GM23338 (cell line): ENCODE measurements at regions not wholly inside any gene's neighbourhood (a gene's known extent, or its start where the extent isn't known, plus 50 kb on each side); places are given as distances from the start of the nearest gene placed in this dataset.

ENCODE experiments used
- ATAC-seq: fragments of 200-7000 bp; cut with Tn5 transposase; 3 replicates; pipeline ENCODE4 v1.9.1; 2020
- DNase-seq: peaks from one replicate; pipeline ENCODE4 v3.0.0-alpha.2; 2015; ENCODE audit warnings: low spot score
- H2AFZ ChIP-seq: fragments of 200-600 bp; sonication (generic); 2 replicates; pipeline ENCODE4 v1.8.0; 2016; ENCODE audit warnings: antibody characterized with exemption, mild to moderate bottlenecking, moderate library complexity
- H3F3A ChIP-seq: fragments of 200-600 bp; sonication (generic); replicated peaks from 2 replicates; pipeline ENCODE4 v1.8.0; 2017; ENCODE audit warnings: antibody characterized with exemption, mixed run types, low read depth
- H3K27ac ChIP-seq: fragments of 200-600 bp; sonication (generic); 2 replicates; pipeline ENCODE4 v1.6.1; 2016; ENCODE audit warnings: low read depth
- H3K27me3 ChIP-seq: fragments of 200-600 bp; sonication (generic); 2 replicates; pipeline ENCODE4 v1.8.0; 2016; ENCODE audit warnings: mild to moderate bottlenecking, mixed run types, moderate library complexity; ENCODE audit not compliant: insufficient read depth
- H3K36me3 ChIP-seq: fragments of 200-600 bp; sonication (generic); 2 replicates; pipeline ENCODE4 v1.8.0; 2016; ENCODE audit warnings: mild to moderate bottlenecking; ENCODE audit not compliant: insufficient read depth
- H3K4me1 ChIP-seq: fragments of 200-600 bp; sonication (generic); 2 replicates; pipeline ENCODE4 v1.8.0; 2016; ENCODE audit warnings: mild to moderate bottlenecking, moderate library complexity; ENCODE audit not compliant: insufficient read depth
- H3K4me2 ChIP-seq: fragments of 200-600 bp; sonication (generic); 2 replicates; pipeline ENCODE4 v1.7.1; 2017; ENCODE audit warnings: mixed run types
- H3K4me3 ChIP-seq: fragments of 200-600 bp; sonication (generic); 2 replicates; pipeline ENCODE4 v1.6.1; 2016; ENCODE audit warnings: mixed run types
- H3K79me2 ChIP-seq: fragments of 200-600 bp; sonication (generic); replicated peaks from 2 replicates; pipeline ENCODE4 v1.8.0; 2017; ENCODE audit warnings: mild to moderate bottlenecking; ENCODE audit not compliant: insufficient read depth
- H3K9me2 ChIP-seq: fragments of 200-600 bp; sonication (generic); 2 replicates; pipeline ENCODE4 v1.8.0; 2017; ENCODE audit not compliant: insufficient read depth
- H4K20me1 ChIP-seq: fragments of 200-600 bp; sonication (generic); replicated peaks from 2 replicates; pipeline ENCODE4 v1.8.0; 2017; ENCODE audit warnings: mild to moderate bottlenecking; ENCODE audit not compliant: insufficient read depth
- H3K27ac Mint-ChIP-seq: 2 replicates; pipeline ENCODE4 v1.8.0; 2020; ENCODE audit warnings: inconsistent platforms, mild to moderate bottlenecking, moderate library complexity, mixed read lengths
- H3K27me3 Mint-ChIP-seq: 3 replicates; pipeline ENCODE4 v1.8.0; 2022; ENCODE audit warnings: low read depth, mild to moderate bottlenecking, moderate library complexity, mixed read lengths, inconsistent platforms; ENCODE audit not compliant: insufficient read depth, poor library complexity
- H3K36me3 Mint-ChIP-seq: 3 replicates; pipeline ENCODE4 v1.8.0; 2021; ENCODE audit warnings: low read depth, mild to moderate bottlenecking, inconsistent platforms, moderate library complexity, mixed read lengths
- H3K4me1 Mint-ChIP-seq: 3 replicates; pipeline ENCODE4 v1.8.0; 2020; ENCODE audit warnings: mild to moderate bottlenecking, inconsistent platforms, mixed read lengths
- H3K4me3 Mint-ChIP-seq: 3 replicates; pipeline ENCODE4 v1.8.0; 2021; ENCODE audit warnings: moderate library complexity, mild to moderate bottlenecking, inconsistent platforms, mixed read lengths
- H3K9me3 Mint-ChIP-seq: 3 replicates; pipeline ENCODE4 v1.8.0; 2020; ENCODE audit warnings: moderate library complexity, mild to moderate bottlenecking, inconsistent platforms, mixed read lengths
- CTCF ChIP-seq, 2 experiments: fragments of 200-600 bp in 1 of 2; sonication (generic) in 1 of 2; conservative IDR thresholded peaks; 2 replicates each; pipeline versions ENCODE4 v1.5.1 to v1.6.1; 2016 to 2017; ENCODE audit warnings: antibody characterized with exemption in 2 of 2, low read depth in 2 of 2, mild to moderate bottlenecking in 2 of 2, moderate library complexity in 1 of 2
- ETS1 ChIP-seq: IDR thresholded peaks from 2 replicates; pipeline ENCODE4 v1.6.1; 2016; ENCODE audit warnings: antibody characterized with exemption
- EZH2 ChIP-seq: fragments of 200-600 bp; sonication (generic); IDR thresholded peaks from one replicate; pipeline ENCODE4 v1.8.0; 2017; ENCODE audit warnings: antibody characterized with exemption, mild to moderate bottlenecking, low read depth; ENCODE audit not compliant: unreplicated experiment
- NANOG ChIP-seq: IDR thresholded peaks from 2 replicates; pipeline ENCODE4 v1.6.1; 2016; ENCODE audit warnings: antibody characterized with exemption, borderline replicate concordance
- POLR2AphosphoS5 ChIP-seq: IDR thresholded peaks from 2 replicates; pipeline ENCODE4 v1.6.1; 2016; ENCODE audit warnings: antibody characterized with exemption, low read depth
- STAT1 ChIP-seq: IDR thresholded peaks from one replicate; pipeline ENCODE4 v1.6.1; 2016; ENCODE audit warnings: antibody characterized with exemption; ENCODE audit not compliant: unreplicated experiment
- ZNF114 ChIP-seq: fragments of 250-450 bp; sonication (Bioruptor Pico); IDR thresholded peaks from 2 replicates; pipeline ENCODE4 v1.5.0; 2020; ENCODE audit warnings: mild to moderate bottlenecking, moderate library complexity
- ZNF462 ChIP-seq: fragments of 250-450 bp; sonication (Bioruptor Pico); IDR thresholded peaks from 2 replicates; pipeline ENCODE4 v1.5.0; 2020; ENCODE audit warnings: mild to moderate bottlenecking, moderate library complexity

GRCh38 chr9:81791076-81791475 lies 101.7 kb upstream of the TLE1 start:
- H3K27me3 Mint-ChIP-seq, result peaks cover 7% of the 10 kb centered on the region

GRCh38 chr9:81798606-81799005 lies 109.3 kb upstream of the TLE1 start:
- no peaks in the 10 kb centered on the region for H3K4me1 ChIP-seq
- Mint-ChIP-seq H3K27ac (no peak overlapping the region), H3K4me1 (no peaks in the 10 kb centered on the region), H3K36me3 (no peaks in the 10 kb centered on the region), H3K4me3 (no peak overlapping the region), H3K9me3 (no peaks in the 10 kb centered on the region; the same call in 2 of the 3 replicates), H3K27me3 (no peaks in the 10 kb centered on the region)
- H3K27ac ChIP-seq, result no peak overlapping the region
- no peak overlapping the region for H3K4me3 ChIP-seq
- TF ChIP-seq STAT1, result no peak
- no peaks in the 10 kb centered on the region for H3F3A ChIP-seq
- no peak overlapping the region for H3K4me2 ChIP-seq
- no peaks in the 10 kb centered on the region for H3K79me2 ChIP-seq
- no peaks in the 10 kb centered on the region for H3K36me3 ChIP-seq
- DNase-seq (no peak), ATAC-seq (no peak)
- H2AFZ ChIP-seq, result no peak overlapping the region
- peaks cover 6% of the 10 kb centered on the region for H3K9me2 ChIP-seq
- H3K27me3 ChIP-seq, result no peaks in the 10 kb centered on the region
- no peaks in the 10 kb centered on the region for H4K20me1 ChIP-seq

More at GRCh38 chr9:81791076-81791475, 101.7 kb upstream of the TLE1 start:
- H3K36me3 Mint-ChIP-seq, result no peaks in the 10 kb centered on the region
- DNase-seq, result no peak
- TF ChIP-seq CTCF (conservative IDR thresholded peaks at IDR 0.05; ENCODE audit: low read depth in 2 of 2) (no peak), ETS1 (no peak), EZH2 (no peak), ZNF114 (CRISPR knock-in tag) (no peak)
- Histone ChIP-seq H3F3A (no peaks in the 10 kb centered on the region), H3K4me3 (no peak overlapping the region), H2AFZ (no peak overlapping the region), H3K36me3 (no peaks in the 10 kb centered on the region), H3K79me2 (no peaks in the 10 kb centered on the region), H3K9me2 (peaks cover 6% of the 10 kb centered on the region), H4K20me1 (no peaks in the 10 kb centered on the region), H3K4me1 (no peaks in the 10 kb centered on the region; the same call in 1 of the 2 replicates), H3K27ac (no peak overlapping the region), H3K27me3 (no peaks in the 10 kb centered on the region), H3K4me2 (no peak overlapping the region)
- no peak overlapping the region for H3K4me3 Mint-ChIP-seq
- H3K9me3 Mint-ChIP-seq, result no peaks in the 10 kb centered on the region; the same call in 2 of the 3 replicates
- no peak for ATAC-seq
- no peak overlapping the region for H3K27ac Mint-ChIP-seq
- no peaks in the 10 kb centered on the region; the same call in 2 of the 3 replicates for H3K4me1 Mint-ChIP-seq

- no peak overlapping the region for H3K27ac ChIP-seq
- no peaks in the 10 kb centered on the region for H3F3A ChIP-seq
- no peaks in the 10 kb centered on the region for H3K79me2 ChIP-seq
- ATAC-seq (no peak), DNase-seq (no peak)
- Mint-ChIP-seq H3K9me3 (no peaks in the 10 kb centered on the region), H3K27me3 (no peaks in the 10 kb centered on the region), H3K4me3 (no peak overlapping the region), H3K4me1 (no peaks in the 10 kb centered on the region), H3K27ac (no peak overlapping the region), H3K36me3 (no peaks in the 10 kb centered on the region)
- no peak overlapping the region for H2AFZ ChIP-seq
- no peak overlapping the region for H3K4me2 ChIP-seq
- H4K20me1 ChIP-seq, result no peaks in the 10 kb centered on the region
- no peaks in the 10 kb centered on the region for H3K9me2 ChIP-seq
- no peaks in the 10 kb centered on the region for H3K4me1 ChIP-seq
- TF ChIP-seq ZNF462 (CRISPR knock-in tag) (no peak), NANOG (no peak), POLR2AphosphoS5 (no peak)
- H3K4me3 ChIP-seq, result no peak overlapping the region
- H3K27me3 ChIP-seq, result no peaks in the 10 kb centered on the region
- no peaks in the 10 kb centered on the region for H3K36me3 ChIP-seq
Measured at GRCh38 chr9:81801190-81801589, 111.8 kb upstream of the TLE1 start.
